Right ventricle myocardium inferior (tissue), 1 donor: ENCODE measurements at regions not wholly inside any gene's neighbourhood (a gene's known extent, or its start where the extent isn't known, plus 50 kb on each side); places are given as distances from the start of the nearest gene placed in this dataset.
"Not testable (repeated sequence)": the region's sequence is repeated elsewhere in the genome, so short reads cannot be mapped to it uniquely, and the experiment has no call there.

Source experiments
- ATAC-seq: fragments of 200-7000 bp; cut with Tn5 transposase; one replicate; pipeline ENCODE4 v1.9.1; 2020; ENCODE audit warnings: mild to moderate bottlenecking, moderate library complexity
- DNase-seq: peaks from one replicate; pipeline ENCODE4 v3.0.0; 2021; ENCODE audit errors: missing footprints
- intact Hi-C: fragments of 100-400 bp; cut with DNase I; formaldehyde crosslinking; loops from one replicate; pipeline ENCODE4 v1.11.0; 2022
- donor health status: DM: no; HTN: yes; CAD: no; lungs with severe emphysema.

GRCh38 chr9:117839862-117840261 lies 135.7 kb downstream of the TLR4 start:
- ATAC-seq (no peak), DNase-seq (no peak)
- intact Hi-C loops: no loop called here

- intact Hi-C loops, DNase-seq, ATAC-seq: not testable (repeated sequence)
These were observed 147.7 kb downstream of the TLR4 start for GRCh38 chr9:117851836-117852461.

DNA sequence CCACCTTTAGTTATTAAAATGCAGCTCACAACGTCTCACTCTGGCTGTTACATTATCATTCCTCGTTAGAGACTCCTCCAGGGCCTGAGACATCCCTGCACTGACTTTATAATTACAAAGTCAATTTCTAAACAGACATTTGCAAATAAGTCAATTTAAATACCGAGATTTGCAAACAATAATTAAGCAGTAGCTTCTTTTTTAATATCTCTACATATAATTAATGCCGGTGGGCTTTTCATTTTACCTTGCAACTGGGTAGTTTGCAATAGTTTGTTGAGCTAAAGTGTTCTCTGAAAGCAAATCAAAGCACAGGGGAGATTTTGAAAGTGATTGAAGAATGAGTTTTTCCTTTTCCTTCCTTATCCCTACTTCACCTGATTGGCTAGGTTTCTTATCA lies 154.4 kb downstream of the TLR4 start:
- intact Hi-C loops: no loop called here
- DNase-seq (no peak), ATAC-seq (no peak)

- ATAC-seq (no peak), DNase-seq (no peak)
- intact Hi-C loops: no loop called here
These were observed 156.6 kb downstream of the TLR4 start for GRCh38 chr9:117860849-117861248.

- ATAC-seq (no peak), DNase-seq (no peak)
- intact Hi-C loops: no loop called here
These were observed 160.3 kb downstream of the TLR4 start for GRCh38 chr9:117864385-117865057.

DNA sequence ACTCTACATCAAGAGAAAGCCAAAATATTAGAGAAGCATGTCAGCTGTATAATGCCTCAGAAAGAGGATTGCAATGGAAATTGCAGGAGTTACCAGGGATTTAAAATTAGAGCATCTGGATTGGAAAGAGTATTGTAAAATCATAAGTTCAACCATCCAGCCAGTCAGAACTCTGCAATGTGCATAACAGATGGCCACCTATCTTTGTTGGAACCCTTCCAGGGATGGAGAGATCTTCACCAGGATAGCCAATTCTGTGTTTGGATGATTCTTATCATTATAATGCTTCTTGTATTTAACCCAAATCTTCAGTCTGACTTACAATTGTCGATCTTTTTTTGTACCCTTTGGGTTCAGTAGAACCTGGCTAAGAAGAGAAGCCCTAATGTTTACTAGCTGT lies 164.4 kb downstream of the TLR4 start:
- no peak for DNase-seq
- no peak for ATAC-seq
- intact Hi-C loops: no loop called here

DNA sequence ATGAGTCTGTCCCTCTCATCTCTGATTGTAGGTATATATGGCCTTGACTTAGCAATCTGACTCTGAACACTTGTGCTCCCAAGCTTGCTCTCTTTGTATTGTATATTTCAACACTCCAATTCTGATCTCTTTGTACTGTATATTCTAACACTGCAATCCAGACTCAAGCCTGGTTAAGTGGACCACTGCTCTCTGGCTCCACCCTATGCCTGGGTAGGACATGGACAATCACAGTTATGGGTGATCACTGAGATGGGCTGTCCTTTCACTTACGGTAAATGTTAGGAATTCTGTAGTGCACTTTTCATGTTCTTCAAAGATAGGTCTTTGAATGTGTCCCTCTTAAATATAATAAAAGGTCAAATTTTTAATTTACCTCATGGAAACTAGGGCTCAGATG lies 165.1 kb downstream of the TLR4 start:
- ATAC-seq (no peak), DNase-seq (no peak)
- intact Hi-C loops: no loop called here

DNA sequence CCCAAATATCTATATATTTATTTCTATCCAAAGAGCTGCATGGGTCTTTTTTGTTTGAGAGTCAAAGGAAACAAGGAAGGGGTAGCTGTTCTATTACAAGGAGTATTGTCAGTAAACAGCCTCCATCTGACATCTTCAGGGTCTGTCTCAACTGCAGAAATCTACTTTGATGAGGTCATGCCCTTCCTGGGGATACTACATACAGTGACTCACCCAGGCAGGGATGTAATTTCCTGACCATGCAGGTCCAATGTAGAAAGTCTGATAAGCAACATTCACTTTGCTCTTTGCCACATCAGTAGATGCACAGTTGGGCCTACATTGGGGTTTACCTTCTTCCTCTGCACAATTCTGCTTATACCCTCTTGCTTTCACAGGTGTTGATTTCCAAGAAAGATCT lies 165.5 kb downstream of the TLR4 start:
- intact Hi-C loops: no loop called here
- ATAC-seq: no peak
- DNase-seq: no peak

DNA sequence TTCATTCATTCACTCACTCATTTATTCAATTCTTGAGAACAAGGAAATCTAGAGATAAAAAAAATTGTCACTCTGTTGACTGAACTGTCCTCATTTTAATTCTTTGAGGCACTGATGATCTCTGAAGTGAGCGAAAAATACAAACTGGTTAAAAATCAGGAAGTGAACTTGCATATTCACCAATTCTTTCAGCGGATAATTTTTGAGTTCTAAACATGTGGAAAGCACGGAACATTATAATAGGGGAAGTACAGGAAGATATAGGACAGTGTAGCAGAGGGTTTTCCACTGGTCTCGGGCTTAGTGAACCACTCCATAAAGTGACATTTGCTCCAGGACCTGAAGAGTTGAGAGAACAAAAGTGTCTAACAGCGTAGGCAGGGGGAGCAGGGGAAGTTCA lies 169.5 kb downstream of the TLR4 start:
- intact Hi-C loops: no loop called here
- DNase-seq: no peak
- no peak for ATAC-seq

DNA sequence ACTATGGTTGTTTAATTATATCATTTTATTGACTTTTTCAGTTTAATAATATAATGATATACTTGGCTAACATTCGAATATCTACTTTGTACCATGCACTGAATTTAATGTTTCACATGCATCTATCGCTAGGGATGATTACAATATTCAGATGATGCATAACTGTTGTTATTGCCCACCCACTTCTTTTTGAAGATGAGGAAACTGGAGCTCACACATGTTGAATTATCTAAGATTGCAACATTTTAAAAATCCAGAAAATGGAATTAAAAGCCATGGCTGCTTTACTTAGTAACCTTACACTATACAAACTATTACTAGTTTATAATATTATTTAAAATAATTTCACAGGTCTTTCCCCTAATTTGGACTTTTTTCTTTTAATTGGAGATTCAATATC lies 171.7 kb downstream of the TLR4 start:
- no peak for DNase-seq
- intact Hi-C loops: no loop called here
- ATAC-seq: no peak

DNA sequence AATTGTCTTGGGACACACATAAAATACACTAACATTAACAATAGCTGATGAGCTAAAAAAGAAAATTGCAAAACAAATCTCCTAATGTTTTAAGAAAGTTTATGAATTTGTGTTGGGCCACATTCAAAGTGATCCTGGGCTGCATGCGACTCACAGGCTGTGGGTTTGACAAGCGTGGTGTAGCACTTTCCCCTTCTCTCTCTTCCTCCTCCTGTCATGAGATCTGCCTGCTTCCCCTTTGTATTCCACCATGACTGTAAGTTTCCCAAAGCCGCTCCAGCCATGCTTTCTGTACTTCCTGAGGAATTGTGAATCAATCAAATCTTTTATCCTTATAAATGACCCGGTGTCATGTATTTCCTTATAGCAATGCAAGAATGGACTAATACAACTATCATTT lies 178.0 kb downstream of the TLR4 start:
- intact Hi-C loops: no loop called here
- DNase-seq: no peak
- ATAC-seq: no peak

GRCh38 chr9:117886616-117887015 lies 182.4 kb downstream of the TLR4 start:
- ATAC-seq (no peak), DNase-seq (no peak)
- intact Hi-C loops: no loop called here

GRCh38 chr9:117887383-117887782 lies 183.2 kb downstream of the TLR4 start:
- ATAC-seq (no peak), DNase-seq (no peak)
- intact Hi-C loops: no loop called here

DNA sequence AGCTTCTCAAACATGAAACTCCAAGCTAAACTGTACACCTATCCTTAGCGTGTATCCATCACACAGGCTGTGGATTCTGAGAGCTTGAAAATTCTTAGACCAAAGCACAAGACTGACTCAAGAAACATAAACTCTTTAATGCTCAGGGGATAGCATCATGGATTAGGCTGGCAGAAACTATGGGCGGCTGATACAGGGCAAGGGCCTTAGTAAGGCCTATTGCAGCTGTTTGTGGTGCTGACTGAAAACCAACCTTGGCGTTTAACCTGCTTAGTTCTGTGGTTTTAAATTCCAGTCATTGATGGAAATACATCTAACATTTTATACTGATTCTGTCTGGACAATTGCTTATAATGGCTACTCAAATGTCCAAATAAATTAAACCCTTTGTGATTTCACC lies 183.7 kb downstream of the TLR4 start:
- intact Hi-C loops: no loop called here
- ATAC-seq (no peak), DNase-seq (no peak)

DNA sequence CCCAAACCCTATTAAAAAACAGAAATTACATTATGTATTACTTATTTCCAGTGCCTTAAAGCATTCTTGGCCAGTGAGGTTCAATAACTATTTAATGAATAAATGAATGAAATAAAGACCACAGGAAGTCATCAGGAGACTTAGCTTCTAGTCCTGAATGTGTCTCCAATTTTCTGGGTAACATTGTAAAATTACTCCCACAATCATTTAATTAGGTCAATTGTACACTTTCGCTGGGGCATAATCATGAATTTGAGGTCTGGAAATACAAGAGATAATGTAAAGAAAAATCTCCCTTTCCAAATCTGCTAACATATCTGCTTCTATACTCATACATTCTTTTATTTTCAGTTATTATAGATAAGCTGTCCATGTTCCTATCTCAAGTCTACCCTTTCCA lies 199.2 kb downstream of the TLR4 start:
- intact Hi-C loops: no loop called here

GRCh38 chr9:117906763-117907162 lies 202.6 kb downstream of the TLR4 start:
- intact Hi-C loops: no loop called here
- ATAC-seq (no peak), DNase-seq (no peak)

More for the DNA sequence above, 199.2 kb downstream of the TLR4 start:
- ATAC-seq: no peak
- DNase-seq: no peak

GRCh38 chr9:117907420-117907819 lies 203.2 kb downstream of the TLR4 start:
- intact Hi-C loops: no loop called here
- ATAC-seq: no peak
- no peak for DNase-seq

GRCh38 chr9:117916291-117916690 lies 212.1 kb downstream of the TLR4 start:
- DNase-seq (no peak), ATAC-seq (no peak)
- intact Hi-C loops: no loop called here

GRCh38 chr9:117917873-117918272 lies 213.7 kb downstream of the TLR4 start:
- intact Hi-C loops: no loop called here
- no peak for DNase-seq
- no peak for ATAC-seq

DNA sequence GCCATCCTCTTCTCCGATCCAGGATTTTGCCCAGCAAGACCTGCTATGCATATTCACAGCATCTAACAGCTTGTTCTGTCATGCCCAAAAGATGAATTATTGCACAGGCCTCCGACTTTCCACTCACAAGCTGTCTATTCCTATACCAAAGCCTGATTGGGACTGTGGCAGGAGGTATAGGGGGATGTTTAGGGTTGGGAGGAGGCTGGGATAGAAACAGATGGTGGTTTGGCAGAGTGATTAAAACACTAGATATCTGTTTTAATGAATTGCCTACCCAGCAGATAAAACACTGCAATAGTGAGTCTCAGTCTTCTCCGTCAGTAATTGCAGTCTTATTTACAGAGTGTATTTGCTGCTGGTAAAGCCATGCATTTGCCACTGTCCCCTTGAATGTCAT lies 215.3 kb downstream of the TLR4 start:
- ATAC-seq: no peak
- intact Hi-C loops: no loop called here
- DNase-seq: no peak
